WI38 (cell line): ENCODE measurements at regions not wholly inside any gene's neighbourhood (a gene's known extent, or its start where the extent isn't known, plus 50 kb on each side); places are given as distances from the start of the nearest gene placed in this dataset.

Experiments used
- H3K4me3 ChIP-seq: 2 replicates; pipeline ENCODE4 v1.5.1; 2011; ENCODE audit warnings: low read depth, mild to moderate bottlenecking, control low read depth, low read length
- CTCF ChIP-seq: IDR thresholded peaks from 2 replicates; pipeline ENCODE4 v1.5.1; 2012; ENCODE audit warnings: low read depth, mild to moderate bottlenecking, control low read depth, low read length

DNA sequence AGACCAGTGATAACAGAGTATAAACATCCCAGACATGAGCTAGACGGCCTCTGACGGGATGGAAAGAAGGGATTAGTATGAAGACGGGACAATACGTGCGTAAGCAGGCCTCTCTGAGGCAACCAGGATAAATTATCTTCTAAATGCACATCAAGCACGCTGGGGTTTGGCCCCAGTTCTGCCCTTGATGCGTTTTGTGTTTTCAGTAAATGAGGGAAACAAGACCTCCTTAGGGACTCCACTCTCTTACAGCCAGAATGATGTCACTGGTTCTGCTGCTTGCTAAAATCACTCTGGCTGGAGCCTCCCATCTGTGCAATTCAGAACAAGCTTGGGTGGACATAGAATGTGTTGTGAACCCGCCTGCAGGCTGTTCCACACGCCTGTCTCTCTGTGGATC, 156.0 kb upstream of the MCTP2 start:
- no peak for TF ChIP-seq CTCF
- no peak overlapping the region for H3K4me3 ChIP-seq

DNA sequence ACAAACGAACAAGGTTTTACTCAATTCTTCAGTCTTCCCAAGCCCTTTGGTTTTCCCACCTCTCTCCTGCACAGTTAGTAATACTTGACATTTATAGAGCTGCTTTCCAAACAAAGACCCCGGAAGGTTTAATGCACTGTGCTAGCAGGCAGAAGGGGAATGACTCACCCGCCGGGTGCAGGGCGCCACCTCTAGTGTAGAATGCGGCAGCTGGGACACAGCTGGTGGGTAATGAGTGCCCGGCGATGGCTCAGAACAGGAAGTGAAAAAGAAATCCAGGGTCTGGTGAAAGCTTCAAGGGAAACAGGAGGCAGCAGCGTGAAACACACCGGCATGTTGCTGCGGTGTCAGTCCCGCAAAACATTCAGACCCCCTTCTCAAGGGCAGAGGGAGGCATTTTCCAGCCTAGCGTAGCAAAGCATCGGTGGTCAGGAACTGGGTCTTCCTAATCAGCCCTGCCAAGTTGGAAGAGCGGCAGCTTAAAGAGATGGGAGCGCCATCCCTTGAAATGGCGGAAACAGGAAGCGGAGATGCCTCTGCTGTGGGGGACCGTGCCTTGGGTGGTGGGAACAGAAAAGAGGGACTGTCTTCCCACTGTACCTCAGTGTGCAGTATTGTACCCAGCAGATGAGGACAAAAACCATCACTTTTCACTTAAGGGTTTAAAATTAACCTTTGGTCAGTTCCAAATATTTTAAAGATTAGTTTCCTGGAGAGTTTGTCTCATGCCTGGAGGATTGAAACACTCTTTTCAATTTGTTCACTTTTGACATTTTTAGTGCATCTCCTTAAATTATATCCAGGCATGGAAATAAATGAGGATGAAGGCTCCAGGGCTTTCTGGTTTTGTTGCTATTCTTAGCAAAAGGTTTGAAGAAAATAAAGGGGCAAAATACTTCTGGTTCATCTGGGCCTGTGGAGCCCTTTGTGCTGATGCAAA, 160.7 kb upstream of the MCTP2 start:
- no peak for TF ChIP-seq CTCF

DNA sequence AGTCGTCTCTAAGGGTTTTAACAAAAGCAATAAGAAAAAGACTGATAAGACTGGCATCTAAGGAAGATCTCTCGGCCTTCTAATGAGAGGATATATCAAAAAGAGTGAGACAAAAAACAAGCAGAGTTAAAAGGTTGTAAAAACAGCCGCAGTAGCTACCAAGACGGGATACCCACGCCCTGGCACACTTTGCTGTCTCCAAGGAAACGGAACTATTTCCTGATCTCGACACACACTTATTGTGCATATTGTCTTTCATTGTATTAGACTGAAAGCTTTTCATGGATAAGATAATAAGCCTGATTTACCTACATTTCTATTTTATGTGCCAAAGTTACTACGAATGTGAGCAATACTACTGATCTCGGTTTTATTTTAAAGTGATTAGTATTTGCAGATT, 161.5 kb upstream of the MCTP2 start:
- H3K4me3 ChIP-seq: no peak overlapping the region
- no peak for TF ChIP-seq CTCF

More for the DNA sequence above, 160.7 kb upstream of the MCTP2 start:
- no peak overlapping the region for H3K4me3 ChIP-seq

- H3K4me3 ChIP-seq: no peak overlapping the region
- no peak for TF ChIP-seq CTCF
Observed at GRCh38 chr15:94066811-94067210, 164.6 kb upstream of the MCTP2 start.

DNA sequence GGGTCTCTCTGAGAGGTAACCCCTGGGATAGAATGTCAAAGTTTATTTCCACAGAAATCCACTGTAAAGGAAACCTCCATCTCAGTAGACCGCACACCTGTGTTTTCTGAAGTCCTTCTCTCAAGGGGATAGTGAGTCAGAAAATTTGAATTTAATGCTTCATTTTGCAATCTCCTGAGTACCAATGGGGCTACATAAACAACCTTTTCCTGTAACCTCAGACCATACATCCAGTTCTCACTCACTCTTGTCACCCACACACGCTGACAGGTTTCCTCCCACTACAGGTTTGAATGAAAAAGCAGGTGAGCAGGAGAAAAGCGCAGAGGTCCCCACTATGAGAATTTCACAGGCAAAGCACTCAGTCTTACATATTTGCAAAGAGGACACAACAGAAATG, 165.3 kb upstream of the MCTP2 start:
- TF ChIP-seq CTCF: no peak
- no peak overlapping the region for H3K4me3 ChIP-seq

GRCh38 chr15:94064676-94065313, 166.6 kb upstream of the MCTP2 start:
- no peak for TF ChIP-seq CTCF

GRCh38 chr15:94061041-94061440, 170.3 kb upstream of the MCTP2 start:
- no peak for TF ChIP-seq CTCF
- no peak overlapping the region for H3K4me3 ChIP-seq

More at GRCh38 chr15:94064676-94065313, 166.6 kb upstream of the MCTP2 start:
- no peak overlapping the region for H3K4me3 ChIP-seq
